RWPE2 (cell line): ENCODE measurements at regions not wholly inside any gene's neighbourhood (a gene's known extent, or its start where the extent isn't known, plus 50 kb on each side); places are given as distances from the start of the nearest gene placed in this dataset.

Source experiments
- ATAC-seq: fragments of 200-7000 bp; cut with Tn5 transposase; 3 replicates; pipeline ENCODE4 v1.9.1; 2021; ENCODE audit warnings: low read depth
- DNase-seq: peaks from one replicate; pipeline ENCODE4 v3.0.0-alpha.2; 2020; ENCODE audit warnings: low spot score
- H3K27ac ChIP-seq: fragments of 450-650 bp; 2 replicates; pipeline ENCODE4 v1.5.1; 2017; ENCODE audit warnings: mild to moderate bottlenecking; ENCODE audit not compliant: poor library complexity, severe bottlenecking
- H3K27me3 ChIP-seq: fragments of 250-450 bp; sonication (Bioruptor Pico); 2 replicates; pipeline ENCODE4 v1.5.1; 2021; ENCODE audit warnings: mild to moderate bottlenecking, moderate library complexity; ENCODE audit not compliant: insufficient read depth, poor library complexity, severe bottlenecking
- H3K36me3 ChIP-seq: fragments of 250-450 bp; sonication (Bioruptor Pico); 2 replicates; pipeline ENCODE4 v1.5.1; 2020; ENCODE audit warnings: low read depth, mild to moderate bottlenecking, moderate library complexity
- H3K4me1 ChIP-seq: fragments of 250-450 bp; sonication (Bioruptor Pico); 2 replicates; pipeline ENCODE4 v1.5.1; 2021; ENCODE audit warnings: mild to moderate bottlenecking, moderate library complexity; ENCODE audit not compliant: insufficient read depth, poor library complexity, severe bottlenecking
- H3K4me3 ChIP-seq: fragments of 250-450 bp; sonication (Bioruptor Pico); 2 replicates; pipeline ENCODE4 v1.5.1; 2021; ENCODE audit warnings: mild to moderate bottlenecking, moderate library complexity; ENCODE audit not compliant: severe bottlenecking
- H3K9me3 ChIP-seq: fragments of 250-450 bp; sonication (Bioruptor Pico); 2 replicates; pipeline ENCODE4 v1.5.1; 2021; ENCODE audit warnings: mild to moderate bottlenecking, moderate library complexity; ENCODE audit not compliant: severe bottlenecking
- CTCF ChIP-seq: fragments of 450-650 bp; IDR thresholded peaks from one replicate; pipeline ENCODE4 v1.5.1; 2017; ENCODE audit warnings: mild to moderate bottlenecking, moderate library complexity; ENCODE audit not compliant: poor library complexity, severe bottlenecking

GRCh38 chr21:35450830-35451229, 401.7 kb upstream of the RUNX1 start:
- H3K9me3 ChIP-seq: peaks cover 5% of the 10 kb centered on the region
- H3K27me3 ChIP-seq: no peaks in the 10 kb centered on the region
- no peak for TF ChIP-seq CTCF
- H3K27ac ChIP-seq: no peak overlapping the region
- ATAC-seq (no peak), DNase-seq (no peak)
- no peak overlapping the region for H3K4me3 ChIP-seq
- H3K36me3 ChIP-seq: no peaks in the 10 kb centered on the region
- no peaks in the 10 kb centered on the region for H3K4me1 ChIP-seq

GRCh38 chr21:35449846-35450245, 400.7 kb upstream of the RUNX1 start:
- no peaks in the 10 kb centered on the region for H3K36me3 ChIP-seq
- H3K27me3 ChIP-seq: no peaks in the 10 kb centered on the region
- peaks cover 5% of the 10 kb centered on the region for H3K9me3 ChIP-seq
- TF ChIP-seq CTCF: no peak
- DNase-seq (no peak), ATAC-seq (no peak)
- no peak overlapping the region for H3K27ac ChIP-seq
- no peak overlapping the region for H3K4me3 ChIP-seq
- H3K4me1 ChIP-seq: no peaks in the 10 kb centered on the region

GRCh38 chr21:35448876-35449599, 399.9 kb upstream of the RUNX1 start:
- ATAC-seq (no peak), DNase-seq (no peak)
- no peak overlapping the region for H3K4me3 ChIP-seq
- peaks cover 5% of the 10 kb centered on the region for H3K9me3 ChIP-seq
- H3K4me1 ChIP-seq: no peaks in the 10 kb centered on the region
- H3K27ac ChIP-seq: no peak overlapping the region
- H3K27me3 ChIP-seq: no peaks in the 10 kb centered on the region
- no peaks in the 10 kb centered on the region for H3K36me3 ChIP-seq
- no peak for TF ChIP-seq CTCF

- H3K27me3 ChIP-seq: no peaks in the 10 kb centered on the region
- DNase-seq: no peak
- no peak for ATAC-seq
- H3K36me3 ChIP-seq: no peaks in the 10 kb centered on the region
- H3K4me1 ChIP-seq: no peaks in the 10 kb centered on the region
- no peak for TF ChIP-seq CTCF
- no peaks in the 10 kb centered on the region for H3K9me3 ChIP-seq
- no peak overlapping the region for H3K27ac ChIP-seq
- no peak overlapping the region for H3K4me3 ChIP-seq
Observed at GRCh38 chr21:35444391-35444790, 395.3 kb upstream of the RUNX1 start.

GRCh38 chr21:35441868-35442582, 392.9 kb upstream of the RUNX1 start:
- DNase-seq (no peak), ATAC-seq (no peak)
- Histone ChIP-seq H3K9me3 (no peaks in the 10 kb centered on the region), H3K4me3 (no peak overlapping the region), H3K4me1 (no peaks in the 10 kb centered on the region), H3K27me3 (no peaks in the 10 kb centered on the region), H3K27ac (no peak overlapping the region), H3K36me3 (no peaks in the 10 kb centered on the region)
- peak; percentile 11 for TF ChIP-seq CTCF
